ENCODE measurements at regions not wholly inside any gene's neighbourhood (a gene's known extent, or its start where the extent isn't known, plus 50 kb on each side); places are given as distances from the start of the nearest gene placed in this dataset.

DNA sequence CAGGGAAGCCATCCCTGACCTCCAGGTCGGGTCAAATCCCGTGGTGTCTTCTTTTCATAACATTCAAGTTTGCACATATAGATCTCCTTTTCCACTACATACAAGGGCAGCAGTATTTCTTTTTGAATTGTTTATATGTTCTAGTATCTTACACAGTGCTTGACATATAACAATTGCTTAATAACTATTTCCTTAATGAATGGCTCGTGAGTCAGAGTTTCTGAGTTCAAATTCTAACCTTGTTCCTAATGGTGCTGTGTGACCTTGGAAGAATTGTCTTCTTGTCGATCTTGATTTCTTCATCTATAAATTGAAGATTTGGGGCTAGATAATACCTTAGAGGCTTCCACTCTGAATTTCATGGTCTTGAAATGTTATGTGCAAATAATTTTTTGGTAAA is 57.2 kb upstream of the PELI2 start:
- no peak for DNase-seq (ENCODE audit: low spot score)
- Histone ChIP-seq H3K27me3 (ENCODE audit: control insufficient read depth in 4 of 4, insufficient read depth in 4 of 4, low read length in 3 of 4) (peaks cover 0 to 6% (median 2%) of the 10 kb centered on the region in 4 donors), H3K9me3 (ENCODE audit: control insufficient read depth in 4 of 4, low read length in 3 of 4) (no peaks in the 10 kb centered on the region), H3K9ac (ENCODE audit: low read depth in 1 of 2, low read length in 2 of 2) (no peak overlapping the region), H3K4me1 (ENCODE audit: control insufficient read depth in 4 of 4, insufficient read depth in 4 of 4, low read length in 3 of 4) (no peaks in the 10 kb centered on the region), H3K27ac (ENCODE audit: low read depth in 1 of 2, low read length in 2 of 2) (no peak overlapping the region), H3K4me3 (ENCODE audit: low read depth in 1 of 3, low read length in 3 of 3) (no peak overlapping the region), H3K36me3 (ENCODE audit: control insufficient read depth in 4 of 4, insufficient read depth in 3 of 4, low read depth in 1 of 4, low read length in 3 of 4) (no peaks in the 10 kb centered on the region)
- TF ChIP-seq SP1 (IDR thresholded peaks at IDR 0.05) (no peak), YY1 (IDR thresholded peaks at IDR 0.05) (no peak), RAD21 (IDR thresholded peaks at IDR 0.05) (no peak)
- TF ChIP-seq, protein P1, sequence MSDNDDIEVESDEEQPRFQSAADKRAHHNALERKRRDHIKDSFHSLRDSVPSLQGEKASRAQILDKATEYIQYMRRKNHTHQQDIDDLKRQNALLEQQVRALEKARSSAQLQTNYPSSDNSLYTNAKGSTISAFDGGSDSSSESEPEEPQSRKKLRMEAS (IDR thresholded peaks at IDR 0.05): no peak
- TF ChIP-seq, protein P2, sequence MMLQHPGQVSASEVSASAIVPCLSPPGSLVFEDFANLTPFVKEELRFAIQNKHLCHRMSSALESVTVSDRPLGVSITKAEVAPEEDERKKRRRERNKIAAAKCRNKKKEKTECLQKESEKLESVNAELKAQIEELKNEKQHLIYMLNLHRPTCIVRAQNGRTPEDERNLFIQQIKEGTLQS (IDR thresholded peaks at IDR 0.05): no peak
- WGBS: 68% methylated on average over 4 of the region's 4 CpGs

DNA sequence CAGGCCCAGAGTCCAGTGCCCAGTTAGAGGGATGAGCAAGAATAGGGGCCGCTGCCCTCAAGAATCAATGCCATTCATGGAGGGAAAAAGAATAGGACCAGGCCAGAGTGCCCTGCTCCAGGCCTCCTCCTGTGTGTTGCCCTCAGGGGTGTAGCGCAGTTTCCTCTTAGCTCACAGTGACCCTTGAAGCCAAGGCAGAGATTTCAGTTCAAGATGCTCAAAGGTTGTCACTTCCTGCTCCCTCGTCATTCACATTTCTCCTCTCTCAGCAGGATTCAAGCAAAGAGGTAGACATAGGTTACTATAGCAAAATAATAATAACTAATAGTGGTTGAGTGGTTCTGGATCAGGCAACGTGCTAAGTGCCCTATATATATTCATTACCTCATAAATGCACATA is 55.1 kb upstream of the PELI2 start:
- Histone ChIP-seq H3K9me3 (ENCODE audit: control insufficient read depth in 4 of 4, low read length in 3 of 4) (no peaks in the 10 kb centered on the region), H3K27me3 (ENCODE audit: control insufficient read depth in 4 of 4, insufficient read depth in 4 of 4, low read length in 3 of 4) (peaks cover 0 to 2% (median under 1%) of the 10 kb centered on the region in 4 donors), H3K4me1 (ENCODE audit: control insufficient read depth in 4 of 4, insufficient read depth in 4 of 4, low read length in 3 of 4) (no peaks in the 10 kb centered on the region), H3K9ac (ENCODE audit: low read depth in 1 of 2, low read length in 2 of 2) (no peak overlapping the region), H3K27ac (ENCODE audit: low read depth in 1 of 2, low read length in 2 of 2) (no peak overlapping the region), H3K4me3 (ENCODE audit: low read depth in 1 of 3, low read length in 3 of 3) (no peak overlapping the region), H3K36me3 (ENCODE audit: control insufficient read depth in 4 of 4, insufficient read depth in 3 of 4, low read depth in 1 of 4, low read length in 3 of 4) (no peaks in the 10 kb centered on the region)
- TF ChIP-seq, protein P3, sequence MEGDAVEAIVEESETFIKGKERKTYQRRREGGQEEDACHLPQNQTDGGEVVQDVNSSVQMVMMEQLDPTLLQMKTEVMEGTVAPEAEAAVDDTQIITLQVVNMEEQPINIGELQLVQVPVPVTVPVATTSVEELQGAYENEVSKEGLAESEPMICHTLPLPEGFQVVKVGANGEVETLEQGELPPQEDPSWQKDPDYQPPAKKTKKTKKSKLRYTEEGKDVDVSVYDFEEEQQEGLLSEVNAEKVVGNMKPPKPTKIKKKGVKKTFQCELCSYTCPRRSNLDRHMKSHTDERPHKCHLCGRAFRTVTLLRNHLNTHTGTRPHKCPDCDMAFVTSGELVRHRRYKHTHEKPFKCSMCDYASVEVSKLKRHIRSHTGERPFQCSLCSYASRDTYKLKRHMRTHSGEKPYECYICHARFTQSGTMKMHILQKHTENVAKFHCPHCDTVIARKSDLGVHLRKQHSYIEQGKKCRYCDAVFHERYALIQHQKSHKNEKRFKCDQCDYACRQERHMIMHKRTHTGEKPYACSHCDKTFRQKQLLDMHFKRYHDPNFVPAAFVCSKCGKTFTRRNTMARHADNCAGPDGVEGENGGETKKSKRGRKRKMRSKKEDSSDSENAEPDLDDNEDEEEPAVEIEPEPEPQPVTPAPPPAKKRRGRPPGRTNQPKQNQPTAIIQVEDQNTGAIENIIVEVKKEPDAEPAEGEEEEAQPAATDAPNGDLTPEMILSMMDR (IDR thresholded peaks at IDR 0.05; ENCODE audit: low read depth, low read length, missing input control): no peak
- TF ChIP-seq, protein P2 (IDR thresholded peaks at IDR 0.05): no peak
- TF ChIP-seq NR2F2 (IDR thresholded peaks at IDR 0.05) (no peak), SP1 (IDR thresholded peaks at IDR 0.05) (no peak), EGR1 (IDR thresholded peaks at IDR 0.05; ENCODE audit: low read depth in 2 of 2) (no peak), HNF4A (conservative IDR thresholded peaks at IDR 0.05) (no peak), TAF1 (conservative IDR thresholded peaks at IDR 0.05) (no peak), FOXA1 (IDR thresholded peaks at IDR 0.05) (no peak), YY1 (IDR thresholded peaks at IDR 0.05) (no peak), GABPA (IDR thresholded peaks at IDR 0.05 in 1 of 2, conservative IDR thresholded peaks at IDR 0.05 in 1 of 2) (no peak), FOXA2 (IDR thresholded peaks at IDR 0.05) (no peak), RXRA (IDR thresholded peaks at IDR 0.05) (no peak), RAD21 (IDR thresholded peaks at IDR 0.05) (no peak)
- TF ChIP-seq, protein P4, sequence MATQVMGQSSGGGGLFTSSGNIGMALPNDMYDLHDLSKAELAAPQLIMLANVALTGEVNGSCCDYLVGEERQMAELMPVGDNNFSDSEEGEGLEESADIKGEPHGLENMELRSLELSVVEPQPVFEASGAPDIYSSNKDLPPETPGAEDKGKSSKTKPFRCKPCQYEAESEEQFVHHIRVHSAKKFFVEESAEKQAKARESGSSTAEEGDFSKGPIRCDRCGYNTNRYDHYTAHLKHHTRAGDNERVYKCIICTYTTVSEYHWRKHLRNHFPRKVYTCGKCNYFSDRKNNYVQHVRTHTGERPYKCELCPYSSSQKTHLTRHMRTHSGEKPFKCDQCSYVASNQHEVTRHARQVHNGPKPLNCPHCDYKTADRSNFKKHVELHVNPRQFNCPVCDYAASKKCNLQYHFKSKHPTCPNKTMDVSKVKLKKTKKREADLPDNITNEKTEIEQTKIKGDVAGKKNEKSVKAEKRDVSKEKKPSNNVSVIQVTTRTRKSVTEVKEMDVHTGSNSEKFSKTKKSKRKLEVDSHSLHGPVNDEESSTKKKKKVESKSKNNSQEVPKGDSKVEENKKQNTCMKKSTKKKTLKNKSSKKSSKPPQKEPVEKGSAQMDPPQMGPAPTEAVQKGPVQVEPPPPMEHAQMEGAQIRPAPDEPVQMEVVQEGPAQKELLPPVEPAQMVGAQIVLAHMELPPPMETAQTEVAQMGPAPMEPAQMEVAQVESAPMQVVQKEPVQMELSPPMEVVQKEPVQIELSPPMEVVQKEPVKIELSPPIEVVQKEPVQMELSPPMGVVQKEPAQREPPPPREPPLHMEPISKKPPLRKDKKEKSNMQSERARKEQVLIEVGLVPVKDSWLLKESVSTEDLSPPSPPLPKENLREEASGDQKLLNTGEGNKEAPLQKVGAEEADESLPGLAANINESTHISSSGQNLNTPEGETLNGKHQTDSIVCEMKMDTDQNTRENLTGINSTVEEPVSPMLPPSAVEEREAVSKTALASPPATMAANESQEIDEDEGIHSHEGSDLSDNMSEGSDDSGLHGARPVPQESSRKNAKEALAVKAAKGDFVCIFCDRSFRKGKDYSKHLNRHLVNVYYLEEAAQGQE (IDR thresholded peaks at IDR 0.05): no peak
- TF ChIP-seq, protein P5, sequence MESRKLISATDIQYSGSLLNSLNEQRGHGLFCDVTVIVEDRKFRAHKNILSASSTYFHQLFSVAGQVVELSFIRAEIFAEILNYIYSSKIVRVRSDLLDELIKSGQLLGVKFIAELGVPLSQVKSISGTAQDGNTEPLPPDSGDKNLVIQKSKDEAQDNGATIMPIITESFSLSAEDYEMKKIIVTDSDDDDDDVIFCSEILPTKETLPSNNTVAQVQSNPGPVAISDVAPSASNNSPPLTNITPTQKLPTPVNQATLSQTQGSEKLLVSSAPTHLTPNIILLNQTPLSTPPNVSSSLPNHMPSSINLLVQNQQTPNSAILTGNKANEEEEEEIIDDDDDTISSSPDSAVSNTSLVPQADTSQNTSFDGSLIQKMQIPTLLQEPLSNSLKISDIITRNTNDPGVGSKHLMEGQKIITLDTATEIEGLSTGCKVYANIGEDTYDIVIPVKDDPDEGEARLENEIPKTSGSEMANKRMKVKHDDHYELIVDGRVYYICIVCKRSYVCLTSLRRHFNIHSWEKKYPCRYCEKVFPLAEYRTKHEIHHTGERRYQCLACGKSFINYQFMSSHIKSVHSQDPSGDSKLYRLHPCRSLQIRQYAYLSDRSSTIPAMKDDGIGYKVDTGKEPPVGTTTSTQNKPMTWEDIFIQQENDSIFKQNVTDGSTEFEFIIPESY (IDR thresholded peaks at IDR 0.05): no peak
- TF ChIP-seq, protein P1 (IDR thresholded peaks at IDR 0.05): no peak
- DNase-seq (ENCODE audit: low spot score): no peak
- 84% methylated on average over 4 of the region's 4 CpGs for WGBS

All from liver (tissue), 8 donors.